ENCODE measurements at regions not wholly inside any gene's neighbourhood (a gene's known extent, or its start where the extent isn't known, plus 50 kb on each side); places are given as distances from the start of the nearest gene placed in this dataset.
A peak's percentile ranks its signal among the peaks of the same experiment; 100 is the strongest.

DNA sequence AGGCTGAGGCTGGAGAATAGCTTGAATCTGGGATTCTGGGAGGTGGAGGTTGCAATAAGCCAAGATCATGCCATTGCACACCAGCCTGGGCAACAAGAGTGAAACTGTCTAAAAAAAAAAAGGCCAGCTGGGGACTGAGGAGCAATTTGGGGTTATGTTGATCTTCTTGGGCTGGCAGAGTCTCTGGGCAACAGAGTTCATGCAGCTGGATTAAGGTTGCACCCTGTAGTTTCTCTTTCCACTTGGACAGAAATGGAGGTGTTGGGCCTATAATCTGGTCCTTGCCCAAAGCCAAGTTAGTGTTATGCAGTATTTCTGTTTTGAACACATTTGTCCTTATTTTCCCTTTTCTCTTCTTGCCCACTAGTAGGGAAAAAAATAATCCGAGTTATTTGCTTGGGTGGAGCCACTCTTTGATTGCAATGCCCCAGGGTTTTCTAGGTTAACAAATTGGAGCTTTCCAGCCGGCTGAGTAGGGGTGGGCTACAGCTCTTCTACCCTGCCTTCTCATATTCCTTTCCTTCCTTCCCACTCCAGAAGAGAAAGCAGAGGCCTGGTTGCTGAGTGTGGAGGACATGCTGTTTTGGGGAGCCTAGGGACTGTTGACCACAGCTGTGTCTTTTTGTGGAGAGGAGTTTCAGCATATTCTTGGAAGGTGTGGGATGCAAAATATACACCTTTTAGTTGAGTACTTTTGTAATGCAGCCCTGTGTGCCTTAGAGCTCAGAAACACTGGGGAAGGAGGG, 213.9 kb downstream of the SOX4 start:
- Histone ChIP-seq H3K4me1 (ENCODE audit: control insufficient read depth in 1 of 2, low read depth in 2 of 2) (peaks cover 3 to 28% of the 10 kb centered on the region in 2 donors), H3K27ac (peak overlapping the region; percentile 3 to 14), H3K9me3 (no peaks in the 10 kb centered on the region), H3K36me3 (no peaks in the 10 kb centered on the region), H3K4me3 (no peak overlapping the region), H3K27me3 (replicated peaks; ENCODE audit: insufficient read depth) (no peaks in the 10 kb centered on the region)
- ATAC-seq (ENCODE audit: insufficient number of reproducible peaks, low FRiP score, low read depth) (no peak), DNase-seq (ENCODE audit: low spot score) (no peak)
- TF ChIP-seq, protein P1, sequence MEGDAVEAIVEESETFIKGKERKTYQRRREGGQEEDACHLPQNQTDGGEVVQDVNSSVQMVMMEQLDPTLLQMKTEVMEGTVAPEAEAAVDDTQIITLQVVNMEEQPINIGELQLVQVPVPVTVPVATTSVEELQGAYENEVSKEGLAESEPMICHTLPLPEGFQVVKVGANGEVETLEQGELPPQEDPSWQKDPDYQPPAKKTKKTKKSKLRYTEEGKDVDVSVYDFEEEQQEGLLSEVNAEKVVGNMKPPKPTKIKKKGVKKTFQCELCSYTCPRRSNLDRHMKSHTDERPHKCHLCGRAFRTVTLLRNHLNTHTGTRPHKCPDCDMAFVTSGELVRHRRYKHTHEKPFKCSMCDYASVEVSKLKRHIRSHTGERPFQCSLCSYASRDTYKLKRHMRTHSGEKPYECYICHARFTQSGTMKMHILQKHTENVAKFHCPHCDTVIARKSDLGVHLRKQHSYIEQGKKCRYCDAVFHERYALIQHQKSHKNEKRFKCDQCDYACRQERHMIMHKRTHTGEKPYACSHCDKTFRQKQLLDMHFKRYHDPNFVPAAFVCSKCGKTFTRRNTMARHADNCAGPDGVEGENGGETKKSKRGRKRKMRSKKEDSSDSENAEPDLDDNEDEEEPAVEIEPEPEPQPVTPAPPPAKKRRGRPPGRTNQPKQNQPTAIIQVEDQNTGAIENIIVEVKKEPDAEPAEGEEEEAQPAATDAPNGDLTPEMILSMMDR (IDR thresholded peaks at IDR 0.05): no peak

DNA sequence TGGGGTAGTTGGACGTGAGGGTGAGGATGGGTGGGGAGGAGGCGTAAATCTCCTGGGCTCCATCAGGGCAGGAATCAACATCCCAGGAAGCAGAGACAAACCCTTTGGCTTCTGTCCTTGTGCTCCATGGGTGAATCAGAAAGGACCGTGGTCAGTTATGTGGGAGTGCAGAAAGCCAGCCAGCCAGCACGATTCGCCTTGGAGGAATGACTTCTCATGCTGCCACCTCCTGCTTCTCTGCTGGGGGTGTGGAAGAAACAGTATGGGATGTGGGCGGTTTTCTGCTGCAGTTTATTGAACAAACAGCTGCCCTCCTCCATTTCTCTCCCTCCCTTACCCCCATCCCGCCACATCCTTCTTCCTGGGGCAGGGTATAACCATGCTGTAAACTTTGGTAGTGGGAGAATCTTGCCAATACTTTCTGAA, 214.5 kb downstream of the SOX4 start:
- ATAC-seq (ENCODE audit: insufficient number of reproducible peaks, low FRiP score, low read depth) (no peak), DNase-seq (ENCODE audit: low spot score) (peak; percentile 8)
- Histone ChIP-seq H3K4me1 (ENCODE audit: control insufficient read depth in 1 of 2, low read depth in 2 of 2) (peaks cover 3 to 28% of the 10 kb centered on the region in 2 donors), H3K27ac (peak overlapping the region; percentile 3 to 14), H3K9me3 (no peaks in the 10 kb centered on the region), H3K4me3 (no peak overlapping the region), H3K27me3 (replicated peaks; ENCODE audit: insufficient read depth) (no peaks in the 10 kb centered on the region), H3K36me3 (no peaks in the 10 kb centered on the region)
- TF ChIP-seq, protein P1 (IDR thresholded peaks at IDR 0.05): no peak

DNA sequence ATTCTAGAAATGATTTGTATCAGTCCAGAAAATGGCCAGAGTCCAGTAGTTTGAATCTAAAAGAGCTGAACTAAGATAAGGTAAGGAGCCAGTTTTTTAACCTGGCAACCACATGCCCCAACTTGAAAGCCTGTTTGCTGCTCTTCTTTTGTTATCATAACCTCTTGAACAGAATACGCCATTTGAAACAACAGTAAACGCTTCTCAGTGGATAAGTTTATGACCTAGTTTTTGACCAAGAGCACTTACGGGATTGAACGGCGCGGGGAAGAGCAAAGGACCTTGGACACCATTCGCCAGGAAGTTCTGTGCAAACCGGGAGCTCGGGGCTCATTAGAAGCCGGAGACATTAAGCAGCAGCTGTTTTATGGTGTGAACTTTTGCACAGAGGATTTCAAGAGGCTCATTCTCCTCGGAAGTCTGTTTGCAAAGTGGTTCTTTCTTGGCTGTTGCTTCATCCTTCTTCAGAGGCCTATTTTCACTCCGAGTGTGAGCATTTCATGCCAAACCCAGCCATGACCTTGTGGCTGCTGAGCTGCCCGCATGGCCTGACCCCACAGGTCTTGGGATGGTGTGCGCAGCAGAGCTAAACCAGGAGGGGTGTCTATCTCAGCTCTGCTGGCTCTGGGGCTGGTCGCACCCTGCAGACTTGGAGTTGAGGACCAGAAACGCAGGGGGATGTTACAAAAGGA, 215.1 kb downstream of the SOX4 start:
- Histone ChIP-seq H3K27me3 (replicated peaks; ENCODE audit: insufficient read depth) (no peaks in the 10 kb centered on the region), H3K4me1 (ENCODE audit: control insufficient read depth in 1 of 2, low read depth in 2 of 2) (peaks cover 3 to 28% of the 10 kb centered on the region in 2 donors), H3K4me3 (peak overlapping the region; percentile 1), H3K9me3 (no peaks in the 10 kb centered on the region), H3K36me3 (no peaks in the 10 kb centered on the region), H3K27ac (peak overlapping the region; percentile 0 to 33)
- DNase-seq (ENCODE audit: low spot score) (no peak), ATAC-seq (ENCODE audit: insufficient number of reproducible peaks, low FRiP score, low read depth) (no peak)
- TF ChIP-seq, protein P1 (IDR thresholded peaks at IDR 0.05): no peak

DNA sequence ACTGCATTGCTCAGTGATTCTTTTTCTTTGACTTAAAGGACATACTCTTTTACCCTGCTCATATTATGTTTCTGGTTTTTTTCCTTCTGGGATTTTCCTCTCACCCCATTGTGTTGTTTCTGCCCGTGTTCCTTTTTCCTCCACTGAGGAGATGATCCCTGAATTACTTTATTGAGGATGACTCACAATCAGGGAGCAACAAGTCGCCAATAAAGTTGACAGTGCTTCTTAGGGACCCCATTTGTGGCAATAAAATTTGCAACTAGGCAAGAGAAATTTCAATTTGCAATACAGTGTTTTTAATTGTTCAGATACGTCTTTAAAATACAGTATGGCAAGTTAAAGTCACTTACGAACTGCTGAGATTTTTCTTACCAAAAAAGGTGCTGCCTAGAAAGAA, 217.9 kb downstream of the SOX4 start:
- ATAC-seq (ENCODE audit: insufficient number of reproducible peaks, low FRiP score, low read depth) (no peak), DNase-seq (ENCODE audit: low spot score) (no peak)
- no peaks in the 10 kb centered on the region for H3K9me3 ChIP-seq
- TF ChIP-seq, protein P1 (IDR thresholded peaks at IDR 0.05): no peak
- H3K36me3 ChIP-seq: no peaks in the 10 kb centered on the region
- no peak overlapping the region for H3K27ac ChIP-seq
- peaks cover 3 to 21% of the 10 kb centered on the region in 2 donors for H3K4me1 ChIP-seq (ENCODE audit: control insufficient read depth in 1 of 2, low read depth in 2 of 2)
- H3K27me3 ChIP-seq (replicated peaks; ENCODE audit: insufficient read depth): no peaks in the 10 kb centered on the region
- no peak overlapping the region for H3K4me3 ChIP-seq

DNA sequence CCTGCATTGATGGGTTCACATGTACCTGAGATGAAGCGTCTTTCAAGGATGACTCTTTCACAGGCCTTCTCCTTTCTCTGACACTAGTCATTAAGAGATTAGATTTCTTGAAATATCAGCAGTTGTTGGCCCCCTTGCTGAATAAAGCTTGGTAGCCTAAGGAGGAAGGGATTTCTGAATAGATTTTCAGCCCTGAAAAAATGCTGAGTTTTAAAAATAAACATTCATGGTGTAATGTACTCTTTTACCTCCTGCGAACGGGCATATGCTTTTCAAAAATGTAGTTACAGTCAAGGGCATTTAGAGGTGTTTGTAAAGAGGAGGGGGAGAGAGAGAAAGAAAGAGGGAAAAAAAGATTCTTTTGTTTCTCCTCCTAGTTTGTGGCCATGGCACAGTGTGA, 222.7 kb downstream of the SOX4 start:
- Histone ChIP-seq H3K27ac (no peak overlapping the region), H3K4me1 (ENCODE audit: control insufficient read depth in 1 of 2, low read depth in 2 of 2) (peaks cover 0 to 9% of the 10 kb centered on the region in 2 donors), H3K36me3 (no peaks in the 10 kb centered on the region), H3K27me3 (replicated peaks; ENCODE audit: insufficient read depth) (no peaks in the 10 kb centered on the region), H3K9me3 (no peaks in the 10 kb centered on the region), H3K4me3 (no peak overlapping the region)
- TF ChIP-seq, protein P1 (IDR thresholded peaks at IDR 0.05): no peak
- DNase-seq (ENCODE audit: low spot score) (no peak), ATAC-seq (ENCODE audit: insufficient number of reproducible peaks, low FRiP score, low read depth) (no peak)
